Activated T-helper 2 cell treated with anti-CD3 and anti-CD28 coated beads, Interferon-gamma antibody, Interleukin-2, Interleukin-4, amounts not matched to agents 10 μg/mL and 5 μg/mL and 100 μg/mL, durations not matched to agents 14 hours and 24 hours and 36 hours (primary cell): ENCODE measurements at regions not wholly inside any gene's neighbourhood (a gene's known extent, or its start where the extent isn't known, plus 50 kb on each side); places are given as distances from the start of the nearest gene placed in this dataset.
"Not testable (repeated sequence)": the region's sequence is repeated elsewhere in the genome, so short reads cannot be mapped to it uniquely, and the experiment has no call there.

ENCODE experiments used
- DNase-seq: peaks from one replicate; pipeline ENCODE4 v3.0.0; 2021; ENCODE audit warnings: low spot score
- H3K27ac Mint-ChIP-seq: one replicate; pipeline ENCODE4 v1.8.0; 2021; ENCODE audit warnings: mixed read lengths
- H3K27me3 Mint-ChIP-seq: one replicate; pipeline ENCODE4 v1.8.0; 2021; ENCODE audit warnings: low read depth, mixed read lengths
- H3K36me3 Mint-ChIP-seq: one replicate; pipeline ENCODE4 v1.8.0; 2021; ENCODE audit warnings: low read depth, mixed read lengths
- H3K4me1 Mint-ChIP-seq: one replicate; pipeline ENCODE4 v1.8.0; 2021; ENCODE audit warnings: low read depth, mixed read lengths
- H3K4me3 Mint-ChIP-seq: one replicate; pipeline ENCODE4 v1.8.0; 2021; ENCODE audit warnings: low read depth, mild to moderate bottlenecking, moderate library complexity, mixed read lengths
- H3K9me3 Mint-ChIP-seq: one replicate; pipeline ENCODE4 v1.8.0; 2021; ENCODE audit warnings: mixed read lengths
- intact Hi-C: fragments of 100-400 bp; cut with micrococcal nuclease; formaldehyde crosslinking; loops from one replicate; pipeline ENCODE4 v1.15.1; 2023

DNA sequence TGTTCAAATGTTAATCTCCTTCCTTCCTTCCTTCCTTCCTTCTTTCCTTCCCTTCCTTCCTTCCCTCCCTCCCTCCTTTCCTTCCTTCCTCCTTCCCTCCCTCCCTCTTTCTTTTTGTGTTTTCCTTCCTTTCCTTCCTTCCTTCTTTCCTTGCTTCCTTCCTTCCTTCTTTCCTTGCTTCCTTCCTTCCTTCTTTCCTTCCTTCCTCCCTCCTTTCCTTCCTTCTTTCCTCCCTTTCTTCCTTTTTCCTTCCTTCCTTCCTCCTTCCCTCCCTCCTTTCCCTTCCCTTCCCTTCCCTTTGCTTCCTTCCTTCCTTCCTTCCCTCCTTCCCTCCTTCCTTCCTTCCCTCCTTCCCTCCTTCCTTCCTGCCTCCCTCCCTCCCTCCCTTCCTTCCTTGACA is 136.3 kb downstream of the SLC25A46 start:
- H3K36me3 Mint-ChIP-seq, intact Hi-C loops, H3K9me3 Mint-ChIP-seq, H3K27me3 Mint-ChIP-seq, H3K4me3 Mint-ChIP-seq, DNase-seq, H3K4me1 Mint-ChIP-seq, H3K27ac Mint-ChIP-seq: not testable (repeated sequence)

DNA sequence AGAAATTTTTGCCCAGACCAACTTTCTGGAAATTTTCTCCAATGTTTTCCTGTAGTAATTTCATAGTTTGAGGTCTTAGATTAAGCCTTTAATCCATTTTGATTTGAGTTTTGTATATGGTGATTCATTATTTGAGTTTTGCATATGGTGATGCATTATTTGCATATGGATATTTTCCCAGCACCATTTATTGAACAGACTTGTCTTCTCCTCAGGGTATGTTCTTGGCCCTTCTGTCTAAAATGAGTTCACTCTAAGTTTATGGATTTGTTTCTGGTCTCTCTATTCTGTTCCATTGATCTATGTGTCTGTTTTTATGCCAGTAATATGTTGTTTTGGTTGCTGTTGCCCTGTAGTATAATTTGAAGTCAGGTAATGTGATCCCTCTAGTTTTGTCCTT is 139.3 kb downstream of the SLC25A46 start:
- Mint-ChIP-seq H3K4me1 (no peaks in the 10 kb centered on the region), H3K27me3 (no peaks in the 10 kb centered on the region), H3K36me3 (no peaks in the 10 kb centered on the region), H3K9me3 (no peaks in the 10 kb centered on the region), H3K27ac (no peak overlapping the region), H3K4me3 (no peak overlapping the region)
- intact Hi-C loops = no loop called here
- no peak for DNase-seq

DNA sequence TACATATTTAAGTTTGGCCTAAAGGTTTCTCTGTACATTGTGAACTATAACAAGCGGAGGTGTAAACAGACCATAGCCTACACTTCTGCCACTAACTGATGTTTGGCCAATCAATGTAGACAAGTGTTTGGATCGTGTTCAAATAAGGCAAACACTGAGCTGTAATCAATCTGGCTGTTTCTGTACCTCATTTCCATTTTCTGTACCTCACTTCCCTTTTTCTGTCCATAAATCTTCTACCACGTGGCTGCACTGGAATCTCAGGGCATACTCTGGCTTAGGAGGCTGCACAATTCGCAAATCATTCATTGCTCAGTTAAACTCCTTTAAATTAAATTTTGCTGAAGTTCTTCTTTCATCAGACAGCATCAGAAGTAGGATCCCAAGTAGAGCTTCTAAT is 140.9 kb downstream of the SLC25A46 start:
- no peaks in the 10 kb centered on the region for H3K27me3 Mint-ChIP-seq
- H3K4me3 Mint-ChIP-seq = no peak overlapping the region
- no peaks in the 10 kb centered on the region for H3K9me3 Mint-ChIP-seq
- H3K4me1 Mint-ChIP-seq = no peaks in the 10 kb centered on the region
- no peak overlapping the region for H3K27ac Mint-ChIP-seq
- intact Hi-C loops = no loop called here
- no peaks in the 10 kb centered on the region for H3K36me3 Mint-ChIP-seq
- DNase-seq = no peak

DNA sequence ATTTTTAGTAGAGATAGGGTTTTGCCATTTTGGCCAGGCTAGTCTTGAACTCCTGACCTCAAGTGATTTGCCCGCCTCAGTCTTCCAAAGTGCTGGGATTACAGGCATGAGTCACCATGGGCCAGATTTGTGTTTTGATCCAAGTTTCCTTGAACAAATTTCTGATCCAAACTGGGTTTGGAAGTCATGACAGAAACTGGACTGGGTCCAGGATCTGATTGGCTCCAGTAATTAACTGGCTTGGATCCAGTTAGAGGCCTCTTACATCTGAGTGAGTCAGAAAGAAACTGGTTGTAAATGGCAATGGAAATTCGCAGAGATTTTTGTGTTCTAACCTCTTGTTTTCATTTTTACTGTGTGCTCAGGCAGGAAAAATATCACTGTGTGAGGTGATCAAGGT is 141.6 kb downstream of the SLC25A46 start:
- H3K27me3 Mint-ChIP-seq = no peaks in the 10 kb centered on the region
- no peaks in the 10 kb centered on the region for H3K4me1 Mint-ChIP-seq
- no peak for DNase-seq
- H3K9me3 Mint-ChIP-seq = no peaks in the 10 kb centered on the region
- H3K4me3 Mint-ChIP-seq = no peak overlapping the region
- no peaks in the 10 kb centered on the region for H3K36me3 Mint-ChIP-seq
- no peak overlapping the region for H3K27ac Mint-ChIP-seq
- intact Hi-C loops = no loop called here

DNA sequence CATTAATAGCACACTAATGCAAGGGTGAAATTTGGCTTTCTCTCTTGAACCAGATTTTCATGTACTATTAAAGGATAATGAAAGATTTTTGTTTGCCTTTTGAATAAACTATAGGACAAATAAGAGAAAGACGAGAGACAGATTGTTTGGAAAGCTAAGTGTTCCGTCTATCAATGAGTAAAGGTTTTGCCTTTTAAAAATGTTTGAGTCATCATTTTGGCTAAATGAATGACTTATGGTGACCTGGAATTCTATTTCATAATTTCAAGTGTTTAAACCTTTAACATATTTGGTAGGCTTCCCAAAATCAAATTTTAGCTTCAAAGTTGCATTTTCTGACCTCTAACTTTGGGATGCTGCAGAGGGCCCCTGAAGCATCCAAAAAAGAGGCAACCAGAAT is 145.2 kb downstream of the SLC25A46 start:
- Mint-ChIP-seq H3K9me3 (peaks cover 9% of the 10 kb centered on the region), H3K27ac (no peak overlapping the region), H3K4me1 (no peaks in the 10 kb centered on the region), H3K36me3 (no peaks in the 10 kb centered on the region), H3K4me3 (no peak overlapping the region), H3K27me3 (no peaks in the 10 kb centered on the region)
- intact Hi-C loops = no loop called here
- no peak for DNase-seq

DNA sequence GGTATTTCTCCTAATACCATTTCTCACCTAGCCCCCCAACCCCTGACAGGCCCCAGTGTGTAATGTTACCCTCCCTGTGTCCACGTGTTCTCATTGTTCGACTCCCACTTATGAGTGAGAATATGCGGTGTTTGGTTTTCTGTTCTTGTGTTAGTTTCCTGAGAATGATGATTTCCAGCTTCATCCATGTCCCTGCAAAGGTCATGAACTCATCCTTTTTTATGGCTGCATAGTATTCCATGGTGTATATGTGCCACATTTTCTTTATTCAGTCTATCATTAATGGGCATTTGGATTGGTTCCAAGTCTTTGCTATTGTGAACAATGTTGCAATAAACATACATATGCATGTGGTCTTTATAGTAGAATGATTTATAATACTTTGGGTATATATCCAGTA is 148.4 kb downstream of the SLC25A46 start:
- H3K27me3 Mint-ChIP-seq, intact Hi-C loops, H3K36me3 Mint-ChIP-seq, DNase-seq, H3K27ac Mint-ChIP-seq, H3K4me3 Mint-ChIP-seq, H3K4me1 Mint-ChIP-seq: not testable (repeated sequence)
- peaks cover 13% of the 10 kb centered on the region for H3K9me3 Mint-ChIP-seq

DNA sequence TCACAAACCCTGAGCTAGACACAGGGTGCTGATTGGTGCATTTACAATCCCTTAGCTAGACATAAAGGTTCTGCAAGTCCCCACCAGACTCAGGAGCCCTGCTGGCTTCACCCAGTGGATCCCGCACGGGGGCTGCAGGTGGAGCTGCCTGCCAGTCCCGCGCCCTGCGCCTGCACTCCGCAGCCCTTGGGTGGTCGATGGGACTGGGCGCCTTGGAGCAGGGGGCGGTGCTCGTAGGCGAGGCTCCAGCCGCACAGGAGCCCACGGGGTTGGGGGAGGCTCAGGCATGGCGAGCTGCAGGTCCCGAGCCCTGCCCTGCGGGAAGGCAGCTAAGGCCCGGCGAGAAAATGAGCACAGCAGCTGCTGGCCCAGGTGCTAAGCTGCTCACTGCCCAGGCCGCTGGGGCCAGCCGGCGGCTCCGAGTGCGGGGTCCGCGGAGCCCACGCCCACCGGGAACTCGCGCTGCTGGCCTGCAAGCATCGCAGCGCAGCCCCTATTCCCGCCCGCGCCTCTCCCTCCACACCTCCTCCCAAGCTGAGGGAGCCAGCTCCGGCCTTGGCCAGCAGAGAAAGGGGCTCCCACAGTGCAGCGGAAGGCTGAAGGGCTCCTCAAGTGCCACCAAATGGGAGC is 155.2 kb downstream of the SLC25A46 start:
- H3K4me1 Mint-ChIP-seq, H3K4me3 Mint-ChIP-seq, H3K27ac Mint-ChIP-seq, DNase-seq, H3K36me3 Mint-ChIP-seq, H3K9me3 Mint-ChIP-seq, intact Hi-C loops, H3K27me3 Mint-ChIP-seq: not testable (repeated sequence)

DNA sequence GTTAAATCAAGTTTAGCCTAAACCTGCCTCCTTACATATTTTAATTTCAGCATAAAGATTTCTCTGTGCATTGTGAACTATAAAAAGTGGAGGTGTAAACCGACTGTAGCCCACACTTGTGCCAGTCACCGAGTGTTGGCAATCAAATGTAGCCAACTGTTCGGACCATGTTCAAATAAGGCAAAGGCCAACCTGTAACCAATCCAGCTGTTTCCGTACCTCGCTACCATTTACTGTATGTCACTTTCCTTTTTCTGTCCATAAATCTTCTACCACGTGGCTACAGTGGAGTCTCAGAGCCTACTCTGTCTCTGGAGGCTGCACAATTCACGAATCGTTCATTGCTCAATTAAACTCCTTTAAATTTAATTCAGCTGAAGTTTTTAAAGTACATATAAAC is 156.0 kb downstream of the SLC25A46 start:
- Mint-ChIP-seq H3K36me3 (no peaks in the 10 kb centered on the region), H3K27me3 (peaks cover 6% of the 10 kb centered on the region), H3K4me3 (no peak overlapping the region), H3K27ac (no peak overlapping the region), H3K4me1 (peaks cover 3% of the 10 kb centered on the region), H3K9me3 (peaks cover 4% of the 10 kb centered on the region)
- intact Hi-C loops = no loop called here
- no peak for DNase-seq

DNA sequence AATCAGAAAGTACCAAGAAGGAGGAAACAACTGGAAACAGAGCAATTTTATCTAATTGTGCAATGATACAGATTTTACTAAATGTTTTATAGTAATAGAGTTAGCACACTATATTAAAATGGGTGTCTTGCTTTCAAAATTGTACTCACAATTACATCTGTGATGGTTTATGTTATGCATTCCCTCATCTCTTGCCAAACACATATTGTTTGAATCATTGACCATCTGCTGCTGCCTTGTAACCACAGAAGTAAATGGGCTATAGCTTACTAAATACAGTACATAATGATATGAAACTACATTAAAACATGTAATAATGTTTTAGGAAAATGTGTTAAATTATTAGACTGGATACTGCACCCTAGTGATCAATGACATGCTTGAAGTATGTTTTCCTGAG is 158.1 kb downstream of the SLC25A46 start:
- no peak for DNase-seq
- peaks cover 10% of the 10 kb centered on the region for H3K4me1 Mint-ChIP-seq
- no peaks in the 10 kb centered on the region for H3K9me3 Mint-ChIP-seq
- no peak overlapping the region for H3K27ac Mint-ChIP-seq
- H3K27me3 Mint-ChIP-seq = peaks cover 11% of the 10 kb centered on the region
- intact Hi-C loops = no loop called here
- H3K4me3 Mint-ChIP-seq = no peak overlapping the region
- no peaks in the 10 kb centered on the region for H3K36me3 Mint-ChIP-seq

DNA sequence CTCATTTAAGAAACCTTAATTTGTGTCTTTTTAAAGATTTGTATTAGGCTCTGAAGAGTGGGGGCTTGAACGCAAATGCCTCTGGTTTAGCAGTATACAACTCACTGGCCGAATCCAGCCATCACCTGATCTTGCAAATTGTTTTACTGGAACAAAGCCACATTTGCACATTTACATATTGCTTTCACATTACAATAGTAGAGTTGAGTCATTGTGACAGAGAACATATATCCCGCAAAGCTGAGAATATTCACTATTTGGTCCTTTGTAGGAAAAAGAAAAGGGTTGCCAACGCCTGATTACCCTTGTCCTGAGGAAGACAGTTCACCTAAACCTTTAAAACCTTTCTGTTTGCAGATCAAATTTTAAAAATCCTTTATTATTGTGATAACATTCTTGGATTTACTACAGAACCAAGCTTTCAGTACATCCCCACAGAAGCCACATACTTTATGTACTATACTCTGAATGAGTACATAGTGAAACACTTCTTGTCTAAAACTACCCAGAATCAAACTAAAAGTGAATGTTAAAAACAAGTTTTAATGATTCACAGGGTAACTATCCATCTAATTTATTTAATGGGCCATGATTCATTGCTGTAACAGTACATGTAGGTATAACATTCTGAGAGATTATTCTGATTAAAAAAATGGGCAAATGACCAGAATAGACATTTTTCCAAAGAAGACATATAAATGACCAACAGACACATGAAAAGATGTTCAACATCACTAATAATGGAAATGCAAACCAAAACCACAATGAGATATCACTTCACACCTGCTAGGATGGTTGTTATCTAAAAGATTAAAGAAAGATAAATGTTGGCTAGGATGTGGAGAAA is 161.0 kb downstream of the SLC25A46 start:
- Mint-ChIP-seq H3K36me3 (no peaks in the 10 kb centered on the region), H3K4me1 (peaks cover 10% of the 10 kb centered on the region), H3K4me3 (no peak overlapping the region), H3K9me3 (no peaks in the 10 kb centered on the region), H3K27me3 (peaks cover 9% of the 10 kb centered on the region), H3K27ac (no peak overlapping the region)
- no peak for DNase-seq
- intact Hi-C loops = loop anchor here (10.0 kb wide), 1 partner anchor 165 kb away; no protein-coding TSS in a partner anchor

DNA sequence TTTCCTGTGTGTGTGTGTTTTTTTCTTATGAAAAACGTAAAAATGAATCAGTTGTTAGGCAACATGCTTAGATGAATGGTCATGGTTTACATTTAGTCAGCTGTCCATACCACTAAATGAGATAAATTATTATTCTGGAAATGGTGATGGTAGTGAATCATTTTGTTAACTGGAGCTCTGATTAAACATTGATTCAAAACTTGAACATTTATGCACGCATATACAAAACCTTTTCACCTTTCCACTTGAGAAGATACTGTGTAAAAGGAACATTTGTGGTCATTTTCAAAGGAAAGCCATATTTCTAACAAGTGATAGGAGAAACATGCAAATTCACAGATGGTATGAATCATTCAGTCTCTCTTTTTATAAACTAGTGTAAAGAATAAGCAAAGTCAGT is 162.0 kb downstream of the SLC25A46 start:
- Mint-ChIP-seq H3K27ac (no peak overlapping the region), H3K36me3 (no peaks in the 10 kb centered on the region), H3K27me3 (peaks cover 12% of the 10 kb centered on the region), H3K4me3 (no peak overlapping the region), H3K9me3 (no peaks in the 10 kb centered on the region), H3K4me1 (peaks cover 10% of the 10 kb centered on the region)
- intact Hi-C loops = loop anchor here (10.0 kb wide), 1 partner anchor 164 kb away; no protein-coding TSS in a partner anchor
- DNase-seq = no peak

DNA sequence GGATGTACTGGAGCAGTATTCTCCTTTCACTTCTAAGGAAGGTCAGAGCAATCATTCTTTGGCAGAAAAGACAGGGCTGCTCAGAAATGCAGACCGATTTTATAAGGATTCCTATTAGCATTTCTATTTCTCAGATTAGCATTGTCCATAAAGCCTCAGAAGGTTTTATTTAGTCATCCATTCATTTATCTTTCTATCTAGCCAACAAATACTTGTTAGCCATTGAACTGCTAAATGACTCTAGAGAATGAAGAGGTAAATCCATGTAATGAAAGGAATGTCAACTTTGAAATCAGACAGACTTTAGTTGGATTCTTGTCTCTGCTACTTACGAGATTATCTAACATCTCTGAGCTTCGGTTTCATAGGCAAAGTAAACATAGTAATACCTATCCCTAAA is 165.2 kb downstream of the SLC25A46 start:
- no peak overlapping the region for H3K27ac Mint-ChIP-seq
- H3K27me3 Mint-ChIP-seq = peaks cover 8% of the 10 kb centered on the region
- H3K9me3 Mint-ChIP-seq = no peaks in the 10 kb centered on the region
- intact Hi-C loops = loop anchor here (10.0 kb wide), 1 partner anchor 161 kb away; no protein-coding TSS in a partner anchor
- H3K36me3 Mint-ChIP-seq = no peaks in the 10 kb centered on the region
- no peak for DNase-seq
- H3K4me3 Mint-ChIP-seq = no peak overlapping the region
- H3K4me1 Mint-ChIP-seq = peaks cover 10% of the 10 kb centered on the region

DNA sequence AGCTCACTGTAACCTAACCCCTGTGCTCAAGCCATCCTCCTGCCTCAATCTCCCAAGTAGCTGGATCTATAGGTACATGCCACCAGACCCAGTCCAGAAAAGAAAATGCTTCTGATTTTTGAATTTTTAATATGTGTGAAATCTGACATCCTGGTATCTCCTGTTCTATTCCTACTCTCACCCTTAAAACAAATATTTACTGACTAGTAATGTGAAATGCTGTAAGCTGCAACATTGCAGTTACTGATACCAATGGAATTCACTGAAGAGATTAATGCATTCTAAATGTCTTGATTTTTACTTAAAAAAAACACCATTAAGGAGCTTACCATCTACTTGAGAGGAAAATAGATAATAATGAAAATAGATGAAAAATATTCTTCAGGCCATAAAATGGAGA is 162.7 kb upstream of the TSLP start:
- Mint-ChIP-seq H3K4me1 (no peaks in the 10 kb centered on the region), H3K9me3 (no peaks in the 10 kb centered on the region), H3K4me3 (no peak overlapping the region), H3K27ac (no peak overlapping the region), H3K27me3 (peaks cover 5% of the 10 kb centered on the region), H3K36me3 (no peaks in the 10 kb centered on the region)
- intact Hi-C loops = loop anchor here (10.0 kb wide), 1 partner anchor 156 kb away; no protein-coding TSS in a partner anchor
- DNase-seq = no peak
